GM10248 (cell line): ENCODE measurements at regions not wholly inside any gene's neighbourhood (a gene's known extent, or its start where the extent isn't known, plus 50 kb on each side); places are given as distances from the start of the nearest gene placed in this dataset.

Experiments
- CTCF ChIA-PET: fragments of 300-600 bp; sonication (Branson Sonifier 250); formaldehyde crosslinking; extraction: SDS; loops from one replicate; lab custom pipeline; 2021; ENCODE audit warnings: antibody characterized with exemption; lab: Yijun Ruan, JAX
- POLR2A ChIA-PET: fragments of 350-650 bp; sonication (Branson Sonifier 250); formaldehyde crosslinking; extraction: SDS; loops from one replicate; lab custom pipeline; 2020; ENCODE audit warnings: antibody characterized with exemption; lab: Yijun Ruan, JAX
- DNase-seq: peaks from one replicate; pipeline ENCODE4 v3.0.0; 2012; ENCODE audit errors: extremely low spot score
- TF ChIP-seq, protein P1 (sequence below): IDR thresholded peaks from 2 replicates; pipeline ENCODE4 v1.5.1; 2012; ENCODE audit warnings: mild to moderate bottlenecking, low read depth; ENCODE audit errors: extremely low read depth, missing control alignments, control extremely low read depth

DNA sequence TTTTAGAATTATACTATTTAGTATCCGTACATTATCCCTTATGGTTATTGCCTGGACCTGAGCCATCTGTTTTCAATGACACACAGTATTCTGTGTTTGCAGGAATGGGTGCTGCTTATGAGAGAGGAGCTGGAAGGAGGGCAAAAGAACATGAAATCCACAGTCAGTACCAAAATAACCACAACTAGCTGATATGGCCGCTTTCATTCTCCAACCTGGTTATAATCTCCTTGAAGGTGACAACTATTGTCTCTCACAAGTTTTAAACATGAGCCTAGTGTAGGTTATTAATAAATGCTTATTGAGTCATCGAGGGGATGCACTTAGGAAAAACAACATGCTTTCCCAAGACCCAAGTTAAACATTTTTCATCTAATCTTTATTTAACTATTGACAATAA, 356.6 kb downstream of the BMP2 start:
- ChIA-PET POLR2A (no interaction called here), CTCF (interaction anchor here (0.8 kb wide), 1 partner anchor 34 kb away, joined by 3 read pairs; no protein-coding TSS in a partner anchor)
- no peak for DNase-seq
- TF ChIP-seq, protein P1, sequence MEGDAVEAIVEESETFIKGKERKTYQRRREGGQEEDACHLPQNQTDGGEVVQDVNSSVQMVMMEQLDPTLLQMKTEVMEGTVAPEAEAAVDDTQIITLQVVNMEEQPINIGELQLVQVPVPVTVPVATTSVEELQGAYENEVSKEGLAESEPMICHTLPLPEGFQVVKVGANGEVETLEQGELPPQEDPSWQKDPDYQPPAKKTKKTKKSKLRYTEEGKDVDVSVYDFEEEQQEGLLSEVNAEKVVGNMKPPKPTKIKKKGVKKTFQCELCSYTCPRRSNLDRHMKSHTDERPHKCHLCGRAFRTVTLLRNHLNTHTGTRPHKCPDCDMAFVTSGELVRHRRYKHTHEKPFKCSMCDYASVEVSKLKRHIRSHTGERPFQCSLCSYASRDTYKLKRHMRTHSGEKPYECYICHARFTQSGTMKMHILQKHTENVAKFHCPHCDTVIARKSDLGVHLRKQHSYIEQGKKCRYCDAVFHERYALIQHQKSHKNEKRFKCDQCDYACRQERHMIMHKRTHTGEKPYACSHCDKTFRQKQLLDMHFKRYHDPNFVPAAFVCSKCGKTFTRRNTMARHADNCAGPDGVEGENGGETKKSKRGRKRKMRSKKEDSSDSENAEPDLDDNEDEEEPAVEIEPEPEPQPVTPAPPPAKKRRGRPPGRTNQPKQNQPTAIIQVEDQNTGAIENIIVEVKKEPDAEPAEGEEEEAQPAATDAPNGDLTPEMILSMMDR, result no peak

GRCh38 chr20:7136886-7137285, 369.4 kb downstream of the BMP2 start:
- TF ChIP-seq, protein P1, result no peak
- CTCF ChIA-PET, result no interaction called here
- no peak for DNase-seq
- POLR2A ChIA-PET, result no interaction called here

GRCh38 chr20:7137395-7138151, 370.1 kb downstream of the BMP2 start:
- ChIA-PET CTCF (no interaction called here), POLR2A (no interaction called here)
- no peak for DNase-seq
- TF ChIP-seq, protein P1, result no peak

DNA sequence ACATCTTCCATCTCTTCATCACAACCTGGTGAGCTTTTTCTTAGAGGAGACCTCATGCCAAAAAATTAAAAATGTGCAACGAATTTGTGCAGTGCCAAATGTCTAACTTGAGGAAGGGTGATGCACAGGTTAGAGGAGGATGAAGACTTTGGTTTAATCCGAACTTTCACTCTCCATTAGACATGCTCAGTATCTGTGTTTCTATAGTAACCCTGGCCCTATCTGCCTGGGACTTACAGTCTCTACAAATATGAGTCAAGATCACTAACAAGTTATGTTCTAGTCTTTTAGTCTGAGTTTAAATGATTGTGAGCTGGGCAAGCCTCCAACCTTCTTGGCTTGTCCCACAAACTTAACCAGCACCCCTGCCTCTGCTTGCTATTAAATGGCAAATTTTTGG, 377.0 kb downstream of the BMP2 start:
- ChIA-PET CTCF (interaction anchor here (1.7 kb wide), 1 partner anchor 23 kb away, joined by 4 read pairs; no protein-coding TSS in a partner anchor), POLR2A (no interaction called here)
- no peak for DNase-seq
- TF ChIP-seq, protein P1, result no peak

GRCh38 chr20:7146552-7147219, 379.2 kb downstream of the BMP2 start:
- TF ChIP-seq, protein P1, result no peak
- ChIA-PET POLR2A (no interaction called here), CTCF (no interaction called here)
- no peak for DNase-seq

- TF ChIP-seq, protein P1, result no peak
- DNase-seq, result no peak
- ChIA-PET CTCF (no interaction called here), POLR2A (no interaction called here)
Measured at GRCh38 chr20:7147220-7147601, 379.7 kb downstream of the BMP2 start.
